Tibial nerve (tissue), 3 donors: ENCODE measurements at regions not wholly inside any gene's neighbourhood (a gene's known extent, or its start where the extent isn't known, plus 50 kb on each side); places are given as distances from the start of the nearest gene placed in this dataset.

Experiments
- CTCF ChIP-seq, 5 experiments: fragments of 200-600 bp in 3 of 5; fragments of 450-650 bp in 2 of 5; sonication (generic) in 3 of 5; IDR thresholded peaks; one replicate each; pipeline ENCODE4 v1.5.1; 2016 to 2019; ENCODE audit warnings: antibody characterized with exemption in 5 of 5, mild to moderate bottlenecking in 3 of 5, moderate library complexity in 2 of 5
- POLR2A ChIP-seq, 2 donors: fragments of 450-650 bp; IDR thresholded peaks; one replicate each; pipeline ENCODE4 v1.6.1; 2017; ENCODE audit warnings: antibody characterized with exemption in 2 of 2, mild to moderate bottlenecking in 2 of 2, moderate library complexity in 2 of 2

- no peak for TF ChIP-seq POLR2A (IDR thresholded peaks at IDR 0.05)
- no peak for TF ChIP-seq CTCF (IDR thresholded peaks at IDR 0.05)
Measured at GRCh38 chr3:178156301-178156700, 379.9 kb upstream of the KCNMB2 start.
